B cell (primary cell): ENCODE measurements at regions not wholly inside any gene's neighbourhood (a gene's known extent, or its start where the extent isn't known, plus 50 kb on each side); places are given as distances from the start of the nearest gene placed in this dataset.

Experiments
- ATAC-seq: fragments of 200-7000 bp; cut with Tn5 transposase; one replicate; pipeline ENCODE4 v1.10.0; 2021; ENCODE audit warnings: low read depth, mild to moderate bottlenecking, moderate number of reproducible peaks, moderate library complexity
- CTCF ChIA-PET: fragments of 350-600 bp; sonication (Branson Sonifier 250); formaldehyde crosslinking; loops from one replicate; lab custom pipeline; 2021; ENCODE audit warnings: antibody characterized with exemption, inconsistent platforms; lab: Charles Lee
- POLR2A ChIA-PET: fragments of 350-600 bp; sonication (Branson Sonifier 250); formaldehyde crosslinking; loops from one replicate; lab custom pipeline; 2021; ENCODE audit warnings: antibody characterized with exemption; lab: Charles Lee
- DNase-seq: peaks from one replicate; pipeline ENCODE4 v3.0.0; 2013
- H2AFZ ChIP-seq: 2 replicates; pipeline ENCODE4 v1.6.1; 2012; ENCODE audit warnings: mild to moderate bottlenecking, low read depth, low read length; ENCODE audit not compliant: insufficient read depth, poor library complexity, severe bottlenecking
- H3K27ac ChIP-seq, 2 donors: 1 replicate in 1 of 2; 2 replicates in 1 of 2; pipeline ENCODE4 v1.5.1; 2012 to 2013; ENCODE audit warnings: low read length in 2 of 2, mild to moderate bottlenecking in 2 of 2, moderate library complexity in 1 of 2
- H3K27me3 ChIP-seq, 4 experiments: fragments of 200-600 bp in 1 of 4; sonication (generic) in 1 of 4; replicated peaks in 1 of 4; 1 replicate in 2 of 4; 2 replicates in 2 of 4; pipeline versions ENCODE4 v1.6.1 to v1.7.0; 2013 to 2016; ENCODE audit warnings: low read length in 3 of 4, mild to moderate bottlenecking in 2 of 4, mixed read lengths in 1 of 4, moderate library complexity in 1 of 4; ENCODE audit not compliant: insufficient read depth in 4 of 4, control insufficient read depth in 3 of 4; ENCODE audit errors: control extremely low read depth in 1 of 4
- H3K36me3 ChIP-seq, 2 experiments: replicated peaks in 1 of 2; 1 replicate in 1 of 2; 2 replicates in 1 of 2; pipeline versions ENCODE4 v1.6.1 to v1.7.1; 2013; ENCODE audit warnings: low read length in 1 of 2; ENCODE audit not compliant: insufficient read depth in 2 of 2, control insufficient read depth in 1 of 2; ENCODE audit errors: control extremely low read depth in 1 of 2, extremely low read depth in 1 of 2
- H3K4me1 ChIP-seq, 2 donors: fragments of 200-600 bp in 1 of 2; sonication (generic) in 1 of 2; 1 replicate in 1 of 2; 2 replicates in 1 of 2; pipeline versions ENCODE4 v1.5.1 to v1.6.1; 2013 to 2017; ENCODE audit warnings: low read length in 2 of 2; ENCODE audit not compliant: control insufficient read depth in 2 of 2, insufficient read depth in 2 of 2
- H3K4me2 ChIP-seq: replicated peaks from 2 replicates; pipeline ENCODE3; 2012; ENCODE audit warnings: mild to moderate bottlenecking, low read depth, low read length; ENCODE audit not compliant: poor library complexity, severe bottlenecking
- H3K4me3 ChIP-seq, 5 experiments: fragments of 200-600 bp in 1 of 5; sonication (generic) in 1 of 5; 1 replicate in 3 of 5; 2 replicates in 2 of 5; pipeline versions ENCODE4 v1.5.1 to v1.7.0; 2011 to 2016; ENCODE audit warnings: low read length in 4 of 5, mild to moderate bottlenecking in 4 of 5, low read depth in 2 of 5, control low read depth in 1 of 5, moderate library complexity in 1 of 5; ENCODE audit not compliant: insufficient read depth in 1 of 5; ENCODE audit errors: control extremely low read depth in 1 of 5, extremely low read depth in 1 of 5
- H3K79me2 ChIP-seq: fragments of 200-600 bp; sonication (generic); one replicate; pipeline ENCODE4 v1.6.0; 2016; ENCODE audit warnings: low read length; ENCODE audit not compliant: control insufficient read depth, insufficient read depth
- H3K9ac ChIP-seq: fragments of 200-600 bp; sonication (generic); 2 replicates; pipeline ENCODE4 v1.6.1; 2017; ENCODE audit warnings: mild to moderate bottlenecking, low read length, moderate library complexity
- H3K9me3 ChIP-seq, 3 donors: one replicate each; pipeline versions ENCODE4 v1.6.1 to v1.7.1; 2013; ENCODE audit warnings: low read length in 2 of 3; ENCODE audit not compliant: control insufficient read depth in 2 of 3, insufficient read depth in 1 of 3; ENCODE audit errors: control extremely low read depth in 1 of 3
- H4K20me1 ChIP-seq: 2 replicates; pipeline ENCODE4 v1.6.0; 2012; ENCODE audit warnings: mild to moderate bottlenecking, low read length; ENCODE audit not compliant: insufficient read depth, control insufficient read depth, poor library complexity, severe bottlenecking
- H3K27ac Mint-ChIP-seq: one replicate; pipeline ENCODE4 v1.8.0; 2021; ENCODE audit warnings: mixed read lengths
- H3K27me3 Mint-ChIP-seq: one replicate; pipeline ENCODE4 v1.8.0; 2021; ENCODE audit warnings: mixed read lengths
- H3K4me1 Mint-ChIP-seq: one replicate; pipeline ENCODE4 v1.8.0; 2021; ENCODE audit warnings: mixed read lengths
- H3K4me3 Mint-ChIP-seq: one replicate; pipeline ENCODE4 v1.8.0; 2021; ENCODE audit warnings: mixed read lengths
- H3K9me3 Mint-ChIP-seq: one replicate; pipeline ENCODE4 v1.8.0; 2022; ENCODE audit warnings: mixed read lengths; ENCODE audit not compliant: insufficient read depth
- CTCF ChIP-seq: fragments of 200-600 bp; IDR thresholded peaks from one replicate; pipeline ENCODE4 v1.8.0; 2022; ENCODE audit warnings: antibody characterized with exemption, mild to moderate bottlenecking
- EZH2 ChIP-seq: IDR thresholded peaks from 2 replicates; pipeline ENCODE4 v1.6.1; 2012; ENCODE audit warnings: borderline replicate concordance, low read depth, mild to moderate bottlenecking, moderate library complexity, low read length; ENCODE audit not compliant: insufficient read depth, poor library complexity, severe bottlenecking
- WGBS: methylation state at CpG from one replicate; pipeline ENCODE4 v1.1.5; 2013; ENCODE audit warnings: missing lambda C conversion rate; ENCODE audit not compliant: insufficient coverage; 5-methylcytosine and 5-hydroxymethylcytosine counted together
- intact Hi-C: fragments of 100-400 bp; cut with micrococcal nuclease; formaldehyde crosslinking; loops from one replicate; pipeline ENCODE4 v1.10.0; 2022

GRCh38 chr5:135221187-135221473 is 177.9 kb downstream of the MACROH2A1 start:
- no peak overlapping the region for H3K9ac ChIP-seq
- Mint-ChIP-seq H3K27ac (no peak overlapping the region), H3K27me3 (peaks cover 15% of the 10 kb centered on the region), H3K9me3 (no peaks in the 10 kb centered on the region), H3K4me1 (no peaks in the 10 kb centered on the region), H3K4me3 (no peak overlapping the region)
- ATAC-seq, result no peak
- H3K4me2 ChIP-seq, result no peak overlapping the region
- ChIA-PET POLR2A (no interaction called here), CTCF (no interaction called here)
- no peak for TF ChIP-seq CTCF
- no peak for TF ChIP-seq EZH2
- no peaks in the 10 kb centered on the region for H3K36me3 ChIP-seq
- no peaks in the 10 kb centered on the region for H3K4me1 ChIP-seq
- intact Hi-C loops, result no loop called here
- H3K27me3 ChIP-seq, result no peaks in the 10 kb centered on the region
- H2AFZ ChIP-seq, result no peak overlapping the region
- H4K20me1 ChIP-seq, result no peaks in the 10 kb centered on the region
- 90% methylated on average over 3 of the region's 3 CpGs for WGBS
- no peak overlapping the region for H3K27ac ChIP-seq
- H3K4me3 ChIP-seq, result no peak overlapping the region
- no peak for DNase-seq
- no peaks in the 10 kb centered on the region for H3K9me3 ChIP-seq
- H3K79me2 ChIP-seq, result no peaks in the 10 kb centered on the region

- no peaks in the 10 kb centered on the region for H3K9me3 Mint-ChIP-seq
- H3K4me3 ChIP-seq, result no peak overlapping the region
- ChIA-PET CTCF (no interaction called here), POLR2A (no interaction called here)
- no peak overlapping the region for H3K9ac ChIP-seq
- WGBS, result 77% methylated on average over 7 of the region's 7 CpGs
- no peaks in the 10 kb centered on the region for H3K9me3 ChIP-seq
- no peak overlapping the region for H3K4me3 Mint-ChIP-seq
- intact Hi-C loops, result no loop called here
- H3K4me1 Mint-ChIP-seq, result no peaks in the 10 kb centered on the region
- H4K20me1 ChIP-seq, result no peaks in the 10 kb centered on the region
- no peak overlapping the region for H2AFZ ChIP-seq
- no peak overlapping the region for H3K27ac ChIP-seq
- TF ChIP-seq CTCF (no peak), EZH2 (no peak)
- ATAC-seq (no peak), DNase-seq (no peak)
- H3K27me3 ChIP-seq, result no peaks in the 10 kb centered on the region
- H3K27ac Mint-ChIP-seq, result no peak overlapping the region
- H3K4me1 ChIP-seq, result no peaks in the 10 kb centered on the region
- no peaks in the 10 kb centered on the region for H3K36me3 ChIP-seq
- no peak overlapping the region for H3K4me2 ChIP-seq
- no peaks in the 10 kb centered on the region for H3K79me2 ChIP-seq
- peaks cover 20% of the 10 kb centered on the region for H3K27me3 Mint-ChIP-seq
Observed at GRCh38 chr5:135220394-135221186, 178.4 kb downstream of the MACROH2A1 start.
